ENCODE measurements at regions not wholly inside any gene's neighbourhood (a gene's known extent, or its start where the extent isn't known, plus 50 kb on each side); places are given as distances from the start of the nearest gene placed in this dataset.
A peak's percentile ranks its signal among the peaks of the same experiment; 100 is the strongest.
"Not testable (repeated sequence)": the region's sequence is repeated elsewhere in the genome, so short reads cannot be mapped to it uniquely, and the experiment has no call there.

DNA sequence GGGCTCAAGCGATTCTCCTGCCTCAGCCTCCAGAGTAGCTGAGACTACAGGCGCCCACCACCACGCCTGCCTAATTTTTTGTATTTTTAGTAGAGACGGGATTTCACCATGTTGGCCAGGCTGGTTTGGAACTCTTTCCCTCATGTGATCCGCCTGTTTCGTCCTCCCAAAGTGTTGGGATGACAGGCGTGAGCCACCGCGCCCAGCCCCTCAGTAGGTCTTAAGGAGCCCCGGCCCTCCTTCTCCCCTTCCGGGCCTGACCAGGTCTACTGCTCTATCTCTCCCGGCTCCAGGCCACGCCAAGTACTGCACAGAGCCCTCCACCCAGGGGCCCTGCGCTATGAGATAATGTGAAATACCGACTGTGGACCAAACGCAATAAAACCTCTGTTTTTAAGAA lies 785.5 kb downstream of the FOXD4L5 start:
- DNase-seq; ATAC-seq (replicated peaks); H3K27ac Mint-ChIP-seq; H3K36me3 Mint-ChIP-seq; H3K9me3 Mint-ChIP-seq; H3K4me3 Mint-ChIP-seq; H3K4me1 Mint-ChIP-seq: not testable (repeated sequence)
- peaks cover 5 to 14% of the 10 kb centered on the region in 2 donors for H3K27me3 Mint-ChIP-seq

DNA sequence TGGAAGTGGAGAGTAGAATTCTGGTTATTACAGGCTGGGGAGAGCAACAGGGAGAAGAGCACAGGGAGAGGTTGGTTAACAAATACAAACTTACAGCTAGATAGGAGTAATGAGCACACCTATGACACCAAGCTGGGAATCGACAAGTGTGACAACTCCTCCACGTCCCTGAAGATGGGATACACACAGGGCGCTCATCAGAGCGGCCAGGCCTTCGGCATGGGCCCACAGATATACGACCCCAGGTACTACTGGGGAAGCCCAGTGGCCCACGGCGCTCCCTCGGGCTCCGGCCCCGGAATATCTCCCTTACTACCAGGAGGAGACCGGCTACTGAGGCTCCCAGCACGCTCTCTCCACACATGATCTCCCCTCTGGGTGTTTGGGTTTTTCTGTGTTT lies 786.6 kb downstream of the FOXD4L5 start:
- H3K4me3 Mint-ChIP-seq; H3K9me3 Mint-ChIP-seq; DNase-seq; H3K4me1 Mint-ChIP-seq; H3K36me3 Mint-ChIP-seq; H3K27ac Mint-ChIP-seq; ATAC-seq (replicated peaks): not testable (repeated sequence)
- H3K27me3 Mint-ChIP-seq: peaks cover 8 to 21% of the 10 kb centered on the region in 2 donors

DNA sequence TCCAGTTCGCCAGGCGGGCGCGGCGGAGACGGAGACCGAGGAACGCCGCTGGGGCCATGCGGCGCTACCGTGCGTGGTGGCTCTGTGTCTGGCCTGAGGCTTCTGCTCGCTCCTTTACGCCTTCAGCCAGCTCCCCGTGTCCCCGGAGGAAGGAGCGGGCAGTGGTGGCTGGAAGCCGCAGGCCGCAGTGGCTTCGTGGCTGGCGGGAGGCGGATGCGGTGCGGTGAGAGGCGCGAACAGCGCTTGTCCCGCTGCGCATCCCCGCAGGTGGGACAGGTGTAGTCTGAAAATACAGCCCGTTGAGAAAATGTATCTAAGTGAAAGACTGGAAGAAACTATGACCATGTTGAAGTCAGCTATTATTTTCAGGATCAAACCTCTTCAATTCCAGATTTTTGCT lies 796.5 kb downstream of the FOXD4L5 start:
- ATAC-seq (replicated peaks); H3K4me1 Mint-ChIP-seq; H3K27ac Mint-ChIP-seq; H3K36me3 Mint-ChIP-seq; DNase-seq; H3K27me3 Mint-ChIP-seq; H3K4me3 Mint-ChIP-seq; H3K9me3 Mint-ChIP-seq: not testable (repeated sequence)

DNA sequence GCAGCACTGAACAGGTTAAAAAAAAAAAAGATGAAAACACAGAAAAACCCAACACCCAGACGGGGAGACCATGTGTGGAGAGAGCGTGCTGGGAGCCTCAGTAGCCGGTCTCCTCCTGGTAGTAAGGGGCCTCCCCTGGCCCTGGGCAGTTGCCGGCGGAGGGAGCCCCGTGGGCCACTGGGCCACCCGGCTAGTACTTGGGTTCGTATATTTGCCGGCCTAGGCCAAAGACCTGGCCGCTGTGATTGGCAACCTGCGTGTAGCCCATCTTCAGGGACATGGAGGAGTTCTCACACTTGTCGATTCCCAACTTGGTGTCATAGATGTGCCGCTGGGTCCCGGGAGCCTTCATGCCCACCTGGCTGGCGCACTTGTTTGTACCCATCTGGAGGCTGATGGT lies 798.9 kb downstream of the FOXD4L5 start:
- not testable (repeated sequence) for H3K27me3 Mint-ChIP-seq; DNase-seq; H3K9me3 Mint-ChIP-seq; H3K4me3 Mint-ChIP-seq; H3K4me1 Mint-ChIP-seq; H3K36me3 Mint-ChIP-seq; H3K27ac Mint-ChIP-seq; ATAC-seq (replicated peaks)

DNA sequence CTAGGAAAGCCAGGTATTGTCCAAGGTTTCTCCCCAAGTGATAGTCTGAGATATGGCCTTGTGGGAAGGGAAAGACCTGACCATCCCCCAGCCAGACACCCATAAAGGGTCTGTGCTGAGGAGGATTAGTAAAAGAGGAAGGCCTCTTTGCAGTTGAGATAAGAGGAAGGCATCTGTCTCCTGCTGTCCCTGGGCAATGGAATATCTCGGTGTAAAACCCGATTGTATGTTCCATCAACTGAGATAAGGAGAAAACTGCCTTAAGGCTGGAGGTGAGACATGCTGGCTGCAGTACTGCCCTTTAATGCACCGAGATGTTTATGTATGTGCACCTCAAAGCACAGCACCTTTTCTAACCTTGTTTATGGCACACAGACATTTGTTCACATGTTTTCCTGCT lies 805.9 kb downstream of the FOXD4L5 start:
- not testable (repeated sequence) for H3K27ac Mint-ChIP-seq; H3K36me3 Mint-ChIP-seq; H3K4me1 Mint-ChIP-seq; ATAC-seq (replicated peaks); H3K4me3 Mint-ChIP-seq; H3K9me3 Mint-ChIP-seq; H3K27me3 Mint-ChIP-seq; DNase-seq

DNA sequence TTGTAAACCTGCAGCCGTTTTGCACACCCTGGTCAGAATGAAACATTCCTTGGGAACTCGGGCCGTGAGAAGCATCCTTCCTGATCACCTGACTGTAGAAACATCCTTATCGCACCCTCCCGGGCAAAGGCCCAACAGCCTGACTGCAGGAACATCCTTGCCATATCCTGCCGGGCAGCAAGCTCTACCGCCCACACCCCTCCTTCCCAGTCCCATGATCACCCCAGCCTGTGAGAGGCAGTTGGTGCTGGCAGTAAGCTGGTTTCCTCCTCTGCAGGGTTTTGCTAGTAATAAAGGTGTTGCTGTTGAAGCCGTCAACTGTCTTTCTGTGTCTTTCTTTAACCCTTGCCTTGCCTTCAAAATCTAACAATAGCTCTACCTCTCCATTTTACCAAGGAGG lies 816.1 kb downstream of the FOXD4L5 start:
- H3K27ac Mint-ChIP-seq; DNase-seq; H3K9me3 Mint-ChIP-seq; ATAC-seq (replicated peaks); H3K4me3 Mint-ChIP-seq; H3K27me3 Mint-ChIP-seq; H3K36me3 Mint-ChIP-seq; H3K4me1 Mint-ChIP-seq: not testable (repeated sequence)

DNA sequence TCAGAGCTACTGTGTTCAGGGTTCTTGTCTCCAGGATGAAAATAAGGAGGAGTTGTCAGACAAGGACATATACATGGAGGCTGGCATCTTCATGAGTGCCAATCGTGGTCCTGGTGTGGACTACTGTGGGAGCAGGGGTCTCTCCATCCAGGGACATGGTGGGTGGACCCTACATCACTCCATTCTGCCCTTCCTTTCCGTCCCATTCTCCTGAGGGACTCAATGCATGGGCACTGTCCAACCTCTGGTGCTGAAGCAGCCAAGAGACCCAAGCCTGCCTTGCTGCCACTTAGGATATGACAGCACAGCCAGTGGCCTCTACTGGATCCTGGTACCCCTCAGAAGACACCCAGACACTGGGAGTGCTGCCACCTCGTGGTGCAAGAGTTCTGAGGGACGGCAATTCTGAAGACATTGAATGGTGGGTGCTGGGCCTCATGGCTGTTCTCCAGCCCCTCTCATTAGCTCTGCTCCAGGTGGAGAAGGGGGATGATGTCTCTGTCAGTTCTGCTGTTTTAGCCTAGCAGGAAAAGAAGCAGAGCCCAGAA lies 818.9 kb downstream of the FOXD4L5 start:
- H3K9me3 Mint-ChIP-seq, H3K27ac Mint-ChIP-seq, H3K4me3 Mint-ChIP-seq, H3K36me3 Mint-ChIP-seq, H3K4me1 Mint-ChIP-seq, H3K27me3 Mint-ChIP-seq, DNase-seq: not testable (repeated sequence)
- peak in 1 of 2 donors; percentile 41 for ATAC-seq (replicated peaks)

DNA sequence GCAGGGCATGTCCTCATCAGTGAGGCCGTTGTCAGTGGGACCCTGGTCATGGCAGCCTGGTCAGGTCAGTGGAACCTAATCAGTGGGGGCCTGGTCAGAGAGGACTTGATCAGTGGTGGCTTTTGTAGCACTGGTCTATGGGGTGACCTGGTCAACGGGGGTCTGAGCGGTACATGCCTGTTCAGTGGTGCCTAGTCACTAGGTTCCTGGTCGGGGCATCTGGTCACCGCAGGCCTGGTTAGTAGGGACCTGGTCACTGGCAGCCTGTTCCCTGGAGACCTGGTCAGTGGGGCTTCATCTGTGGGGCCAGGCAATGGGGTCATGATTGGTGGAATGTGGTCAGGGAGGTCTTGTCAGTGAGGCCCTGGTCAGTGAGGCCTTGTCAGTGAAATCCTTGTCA lies 823.1 kb downstream of the FOXD4L5 start:
- not testable (repeated sequence) for H3K27ac Mint-ChIP-seq; ATAC-seq (replicated peaks); H3K9me3 Mint-ChIP-seq; H3K27me3 Mint-ChIP-seq; H3K4me1 Mint-ChIP-seq; H3K4me3 Mint-ChIP-seq; DNase-seq; H3K36me3 Mint-ChIP-seq

DNA sequence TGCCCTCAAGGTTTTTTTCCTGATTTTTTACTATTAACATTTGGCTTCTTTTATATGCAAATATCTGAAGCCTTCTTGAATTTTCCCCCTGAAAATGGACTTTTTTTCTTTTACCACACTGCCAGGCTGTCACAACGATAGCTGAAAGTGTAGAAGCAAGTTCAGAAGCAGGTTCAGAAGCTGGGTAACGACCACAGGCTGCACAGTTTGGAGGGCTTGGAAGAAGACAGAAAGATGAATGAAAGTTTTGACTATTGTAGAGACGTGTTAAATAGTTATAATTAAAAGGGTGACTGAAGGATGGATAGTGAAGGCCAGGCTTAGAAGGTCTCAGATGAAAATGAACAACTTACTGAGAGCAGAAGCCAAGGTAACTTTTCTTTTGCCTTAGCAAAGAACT lies 826.4 kb downstream of the FOXD4L5 start:
- not testable (repeated sequence) for H3K4me1 Mint-ChIP-seq; H3K27ac Mint-ChIP-seq; H3K9me3 Mint-ChIP-seq; DNase-seq; H3K27me3 Mint-ChIP-seq; ATAC-seq (replicated peaks); H3K36me3 Mint-ChIP-seq; H3K4me3 Mint-ChIP-seq

DNA sequence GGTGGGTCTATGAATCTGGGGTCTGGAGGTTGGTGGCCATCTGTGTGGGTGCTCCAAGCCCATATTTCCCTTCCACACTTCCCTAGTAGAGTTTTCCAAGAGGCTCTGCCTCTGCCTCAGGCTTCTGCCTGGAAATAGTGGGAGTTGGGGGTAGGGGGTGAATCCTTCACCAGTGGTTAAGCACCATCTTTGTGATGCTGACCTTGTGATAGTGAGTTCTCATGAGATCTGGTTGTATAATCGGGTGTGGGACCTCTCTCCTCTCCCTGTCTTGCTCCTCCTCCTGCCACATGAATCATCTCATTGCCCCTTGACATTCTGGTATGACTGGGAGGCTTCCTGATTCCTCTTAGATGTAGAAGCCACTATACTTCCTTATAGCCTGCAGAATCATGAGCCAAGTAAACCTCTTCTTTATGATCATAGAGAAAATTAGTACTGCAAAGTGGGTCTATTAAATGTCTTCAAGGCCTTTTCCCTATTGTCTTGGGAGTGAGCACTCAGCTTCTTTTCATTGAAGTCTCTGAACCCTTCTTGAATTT lies 829.8 kb downstream of the FOXD4L5 start:
- not testable (repeated sequence) for H3K27me3 Mint-ChIP-seq, H3K27ac Mint-ChIP-seq, H3K36me3 Mint-ChIP-seq, H3K4me1 Mint-ChIP-seq, DNase-seq, H3K4me3 Mint-ChIP-seq, H3K9me3 Mint-ChIP-seq
- ATAC-seq (replicated peaks): peak; percentile 50 to 60

DNA sequence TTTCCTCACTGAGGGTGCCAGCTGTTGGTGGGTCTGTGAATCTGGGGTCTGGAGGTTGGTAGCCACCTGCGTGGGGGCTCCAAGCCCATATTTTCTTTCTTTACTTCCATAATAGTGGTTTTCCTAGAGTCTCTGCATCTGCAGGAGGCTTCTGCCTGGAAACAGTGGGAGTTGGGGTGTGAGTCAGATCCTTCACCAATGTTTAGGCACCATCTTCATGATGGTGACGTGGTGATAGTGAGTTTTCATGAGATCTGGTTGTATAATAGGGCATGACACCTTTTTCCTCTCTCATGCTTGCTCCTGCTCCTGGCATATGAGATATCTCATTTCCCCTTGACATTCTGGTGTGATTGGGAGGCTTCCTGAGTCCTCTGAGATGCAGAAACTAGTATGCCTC lies 832.9 kb downstream of the FOXD4L5 start:
- not testable (repeated sequence) for H3K4me3 Mint-ChIP-seq; H3K27me3 Mint-ChIP-seq; H3K4me1 Mint-ChIP-seq; ATAC-seq (replicated peaks); H3K27ac Mint-ChIP-seq; H3K9me3 Mint-ChIP-seq; H3K36me3 Mint-ChIP-seq; DNase-seq

DNA sequence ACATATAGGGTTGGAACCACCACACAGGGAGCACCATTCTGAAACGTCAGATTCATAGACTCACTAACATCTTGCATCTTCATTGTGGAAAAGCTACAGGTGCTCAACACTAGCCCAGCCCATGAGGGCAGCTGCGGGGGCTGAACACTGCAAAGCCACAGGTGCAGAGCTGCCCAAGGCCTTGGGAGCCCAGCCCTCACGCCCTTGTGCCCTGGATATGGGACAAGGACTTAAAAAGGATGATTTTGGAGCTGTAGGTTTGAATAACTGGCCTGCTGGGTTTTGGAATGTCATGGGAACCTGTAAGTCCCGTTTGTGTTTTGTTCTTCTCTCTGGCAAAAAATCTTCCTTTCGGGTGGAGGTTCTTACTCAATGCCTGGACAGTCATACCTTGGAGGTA lies 834.4 kb downstream of the FOXD4L5 start:
- not testable (repeated sequence) for ATAC-seq (replicated peaks); H3K9me3 Mint-ChIP-seq; H3K36me3 Mint-ChIP-seq; H3K4me1 Mint-ChIP-seq; H3K27ac Mint-ChIP-seq; H3K27me3 Mint-ChIP-seq; DNase-seq; H3K4me3 Mint-ChIP-seq

DNA sequence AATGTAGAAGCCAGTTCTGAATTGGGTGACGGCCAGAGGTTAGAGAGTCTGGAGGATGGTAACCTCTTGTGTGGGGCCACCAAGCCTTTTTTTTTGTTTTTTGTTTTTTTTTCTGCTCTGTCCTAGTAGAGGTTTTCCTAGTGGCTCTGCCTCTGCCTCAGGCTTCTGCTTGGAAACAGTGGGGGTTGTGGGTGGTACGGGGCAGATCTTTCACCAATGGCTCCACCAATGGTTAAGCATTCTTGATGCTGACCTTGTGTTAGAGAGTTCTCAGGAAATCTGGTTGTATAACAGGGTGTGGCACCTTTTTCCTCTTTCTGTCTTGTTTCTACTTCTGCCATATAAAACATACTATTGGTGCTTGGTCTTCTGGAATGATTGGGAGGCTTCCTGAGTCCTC lies 836.0 kb downstream of the FOXD4L5 start:
- ATAC-seq (replicated peaks); H3K4me3 Mint-ChIP-seq; H3K9me3 Mint-ChIP-seq; DNase-seq; H3K36me3 Mint-ChIP-seq; H3K27ac Mint-ChIP-seq; H3K27me3 Mint-ChIP-seq; H3K4me1 Mint-ChIP-seq: not testable (repeated sequence)

DNA sequence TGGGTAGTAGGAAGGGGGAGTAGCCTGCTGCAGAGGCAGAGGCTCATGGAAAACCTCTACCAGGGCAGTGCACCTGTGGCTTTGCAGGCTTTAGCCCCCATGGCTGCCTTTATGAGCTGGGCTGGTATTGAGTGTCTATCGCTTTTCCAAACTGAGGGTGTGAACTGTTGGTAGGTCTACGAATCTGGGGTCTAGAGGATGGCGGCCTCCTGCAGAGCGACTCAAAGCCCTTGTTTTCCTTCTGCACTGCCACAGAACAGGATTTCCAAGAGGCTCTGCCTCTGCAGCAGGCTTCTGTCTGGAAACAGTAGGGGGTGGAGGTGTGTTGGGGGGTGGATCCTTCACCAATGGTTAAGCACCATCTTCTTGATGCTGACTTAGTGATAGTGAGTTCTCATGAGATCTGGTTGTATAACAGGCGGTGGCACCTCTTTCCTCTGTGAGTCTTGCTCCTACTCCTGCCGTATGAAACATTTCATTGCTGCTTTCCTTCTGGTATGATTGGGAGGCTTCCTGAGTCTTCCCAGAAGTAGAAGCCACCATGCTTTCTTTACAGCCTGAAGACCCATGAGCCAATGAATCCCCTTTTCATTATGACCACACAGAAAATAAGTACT lies 840.0 kb downstream of the FOXD4L5 start:
- not testable (repeated sequence) for H3K4me3 Mint-ChIP-seq; H3K4me1 Mint-ChIP-seq; ATAC-seq (replicated peaks); H3K9me3 Mint-ChIP-seq; H3K36me3 Mint-ChIP-seq; H3K27ac Mint-ChIP-seq; H3K27me3 Mint-ChIP-seq; DNase-seq

DNA sequence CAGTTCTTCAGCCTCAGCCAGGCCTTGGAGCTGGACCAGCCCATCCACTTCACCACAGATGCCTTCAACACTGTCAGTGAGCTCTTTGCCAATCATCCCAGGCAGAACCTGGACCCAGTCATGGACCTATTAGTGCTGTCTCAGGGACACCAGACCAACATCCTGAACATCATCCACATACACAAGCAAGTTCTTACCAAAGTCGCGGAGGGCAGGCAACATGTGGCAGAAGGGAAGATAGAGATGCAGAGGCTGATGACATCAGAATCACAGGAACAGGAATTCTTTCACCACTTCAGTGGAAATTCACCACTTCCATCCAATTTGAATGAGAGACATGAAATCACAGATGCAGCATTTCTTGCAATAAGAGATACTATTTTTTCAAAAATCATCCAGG lies 845.3 kb downstream of the FOXD4L5 start:
- not testable (repeated sequence) for ATAC-seq (replicated peaks); H3K4me1 Mint-ChIP-seq

More for the DNA sequence above, 845.3 kb downstream of the FOXD4L5 start:
- H3K27me3 Mint-ChIP-seq, H3K36me3 Mint-ChIP-seq, DNase-seq, H3K4me3 Mint-ChIP-seq, H3K27ac Mint-ChIP-seq, H3K9me3 Mint-ChIP-seq: not testable (repeated sequence)

Data from stimulated activated naive B cell treated with anti-CD40 and anti-IgM and Interleukin-4, amounts not matched to agents 10 μg/mL and 1 μg/mL and 100 μg/mL, for 72 hours (primary cell).